Naive B cell (primary cell): ENCODE measurements at regions not wholly inside any gene's neighbourhood (a gene's known extent, or its start where the extent isn't known, plus 50 kb on each side); places are given as distances from the start of the nearest gene placed in this dataset.

ENCODE experiments used
- ATAC-seq, 2 donors: fragments of 150-1000 bp; cut with Tn5 transposase; 2 replicates each; pipeline ENCODE4 v1.10.0; 2021; ENCODE audit warnings: low read depth in 2 of 2, mild to moderate bottlenecking in 2 of 2, moderate library complexity in 2 of 2
- DNase-seq: peaks from one replicate; pipeline ENCODE4 v3.0.0; 2022
- H3K27ac Mint-ChIP-seq, 6 donors: one replicate each; pipeline ENCODE4 v1.8.0; 2020 to 2022; ENCODE audit warnings: mild to moderate bottlenecking in 6 of 6, mixed read lengths in 6 of 6, moderate library complexity in 5 of 6, inconsistent platforms in 2 of 6
- H3K27me3 Mint-ChIP-seq, 3 donors: one replicate each; pipeline ENCODE4 v1.8.0; 2021 to 2022; ENCODE audit warnings: mixed read lengths in 3 of 3, mild to moderate bottlenecking in 1 of 3
- H3K36me3 Mint-ChIP-seq, 2 donors: one replicate each; pipeline ENCODE4 v1.8.0; 2020 to 2022; ENCODE audit warnings: mixed read lengths in 2 of 2, inconsistent platforms in 1 of 2, mild to moderate bottlenecking in 1 of 2
- H3K4me1 Mint-ChIP-seq, 3 donors: one replicate each; pipeline ENCODE4 v1.8.0; 2020 to 2022; ENCODE audit warnings: mixed read lengths in 3 of 3, inconsistent platforms in 1 of 3, mild to moderate bottlenecking in 1 of 3, moderate library complexity in 1 of 3
- H3K4me3 Mint-ChIP-seq, 8 donors: one replicate each; pipeline ENCODE4 v1.8.0; 2020 to 2022; ENCODE audit warnings: mild to moderate bottlenecking in 8 of 8, mixed read lengths in 8 of 8, moderate library complexity in 8 of 8, inconsistent platforms in 2 of 8
- H3K9me3 Mint-ChIP-seq, 7 donors: one replicate each; pipeline ENCODE4 v1.8.0; 2020 to 2022; ENCODE audit warnings: mixed read lengths in 7 of 7, mild to moderate bottlenecking in 5 of 7, inconsistent platforms in 2 of 7, moderate library complexity in 1 of 7

- H3K4me1 Mint-ChIP-seq = no peaks in the 10 kb centered on the region
- ATAC-seq = no peak
- peaks cover 3 to 10% (median 7%) of the 10 kb centered on the region in 3 donors for H3K27me3 Mint-ChIP-seq
- H3K9me3 Mint-ChIP-seq = peaks cover 0 to 12% (median 6%) of the 10 kb centered on the region in 7 donors
- no peak overlapping the region for H3K4me3 Mint-ChIP-seq
- no peak for DNase-seq
- H3K36me3 Mint-ChIP-seq = no peaks in the 10 kb centered on the region
- H3K27ac Mint-ChIP-seq = no peak overlapping the region
Measured at GRCh38 chr3:8237893-8238292, 263.7 kb upstream of the LMCD1 start.

GRCh38 chr3:8238432-8238831, 263.2 kb upstream of the LMCD1 start:
- Mint-ChIP-seq H3K9me3 (peaks cover 0 to 17% (median 7%) of the 10 kb centered on the region in 7 donors), H3K4me1 (no peaks in the 10 kb centered on the region), H3K27me3 (peaks cover 3 to 10% (median 7%) of the 10 kb centered on the region in 3 donors), H3K27ac (no peak overlapping the region), H3K4me3 (no peak overlapping the region), H3K36me3 (no peaks in the 10 kb centered on the region)
- no peak for DNase-seq
- no peak for ATAC-seq

- ATAC-seq = no peak
- Mint-ChIP-seq H3K4me1 (no peaks in the 10 kb centered on the region), H3K27ac (no peak overlapping the region), H3K36me3 (no peaks in the 10 kb centered on the region), H3K27me3 (peaks cover 3 to 10% (median 7%) of the 10 kb centered on the region in 3 donors), H3K9me3 (peaks cover 0 to 24% (median 8%) of the 10 kb centered on the region in 7 donors), H3K4me3 (no peak overlapping the region)
- DNase-seq = no peak
Measured at GRCh38 chr3:8239095-8239494, 262.5 kb upstream of the LMCD1 start.

GRCh38 chr3:8239718-8240695, 261.6 kb upstream of the LMCD1 start:
- Mint-ChIP-seq H3K4me1 (no peaks in the 10 kb centered on the region), H3K4me3 (no peak overlapping the region), H3K27ac (no peak overlapping the region), H3K36me3 (no peaks in the 10 kb centered on the region), H3K9me3 (peaks cover 4 to 28% (median 10%) of the 10 kb centered on the region in 7 donors), H3K27me3 (peaks cover 2 to 7% (median 3%) of the 10 kb centered on the region in 3 donors)
- ATAC-seq = no peak
- no peak for DNase-seq

GRCh38 chr3:8246070-8246469, 255.6 kb upstream of the LMCD1 start:
- Mint-ChIP-seq H3K4me3 (peak overlapping the region in 1 of 8 donors; percentile 3), H3K4me1 (no peaks in the 10 kb centered on the region), H3K27ac (no peak overlapping the region), H3K9me3 (peaks cover 4 to 28% (median 12%) of the 10 kb centered on the region in 7 donors), H3K36me3 (no peaks in the 10 kb centered on the region), H3K27me3 (peaks cover 0 to 9% (median 6%) of the 10 kb centered on the region in 3 donors)
- ATAC-seq = no peak
- DNase-seq = no peak

GRCh38 chr3:8253201-8253600, 248.4 kb upstream of the LMCD1 start:
- Mint-ChIP-seq H3K9me3 (peaks cover 0 to 16% (median 4%) of the 10 kb centered on the region in 7 donors), H3K36me3 (no peaks in the 10 kb centered on the region), H3K4me1 (no peaks in the 10 kb centered on the region), H3K4me3 (no peak overlapping the region), H3K27me3 (peaks cover 0 to 13% (median 0%) of the 10 kb centered on the region in 3 donors), H3K27ac (no peak overlapping the region)
- no peak for DNase-seq
- no peak for ATAC-seq

- H3K27me3 Mint-ChIP-seq = peaks cover 0 to 13% (median 0%) of the 10 kb centered on the region in 3 donors
Measured at GRCh38 chr3:8254489-8254888, 247.1 kb upstream of the LMCD1 start.

GRCh38 chr3:8255725-8256124, 245.9 kb upstream of the LMCD1 start:
- DNase-seq (no peak), ATAC-seq (no peak)
- Mint-ChIP-seq H3K36me3 (no peaks in the 10 kb centered on the region), H3K27me3 (peaks cover 0 to 13% (median 0%) of the 10 kb centered on the region in 3 donors), H3K4me3 (no peak overlapping the region), H3K9me3 (peaks cover 3 to 9% (median 7%) of the 10 kb centered on the region in 7 donors), H3K4me1 (no peaks in the 10 kb centered on the region), H3K27ac (no peak overlapping the region)

More at GRCh38 chr3:8254489-8254888, 247.1 kb upstream of the LMCD1 start:
- no peaks in the 10 kb centered on the region for H3K36me3 Mint-ChIP-seq
- ATAC-seq (no peak), DNase-seq (no peak)
- H3K27ac Mint-ChIP-seq = no peak overlapping the region
- H3K4me3 Mint-ChIP-seq = no peak overlapping the region
- peaks cover 0 to 16% (median 5%) of the 10 kb centered on the region in 7 donors for H3K9me3 Mint-ChIP-seq
- no peaks in the 10 kb centered on the region for H3K4me1 Mint-ChIP-seq

GRCh38 chr3:8256441-8257071, 245.1 kb upstream of the LMCD1 start:
- Mint-ChIP-seq H3K36me3 (no peaks in the 10 kb centered on the region), H3K4me1 (no peaks in the 10 kb centered on the region), H3K9me3 (peaks cover 5 to 17% (median 9%) of the 10 kb centered on the region in 7 donors), H3K27ac (no peak overlapping the region), H3K4me3 (no peak overlapping the region), H3K27me3 (peaks cover 0 to 11% (median 0%) of the 10 kb centered on the region in 3 donors)
- ATAC-seq (no peak), DNase-seq (no peak)

- peaks cover 5 to 21% (median 7%) of the 10 kb centered on the region in 7 donors for H3K9me3 Mint-ChIP-seq
- ATAC-seq (no peak), DNase-seq (no peak)
- H3K27me3 Mint-ChIP-seq = peaks cover 0 to 5% (median 2%) of the 10 kb centered on the region in 3 donors
- H3K4me1 Mint-ChIP-seq = no peaks in the 10 kb centered on the region
- no peaks in the 10 kb centered on the region for H3K36me3 Mint-ChIP-seq
- no peak overlapping the region for H3K27ac Mint-ChIP-seq
- no peak overlapping the region for H3K4me3 Mint-ChIP-seq
Measured at GRCh38 chr3:8261018-8261417, 240.6 kb upstream of the LMCD1 start.

- H3K27ac Mint-ChIP-seq = no peak overlapping the region
- no peak for ATAC-seq
- peaks cover 0 to 6% (median 5%) of the 10 kb centered on the region in 3 donors for H3K27me3 Mint-ChIP-seq
- H3K4me1 Mint-ChIP-seq = no peaks in the 10 kb centered on the region
- DNase-seq = no peak
- no peak overlapping the region for H3K4me3 Mint-ChIP-seq
- H3K9me3 Mint-ChIP-seq = peaks cover 0 to 6% (median under 1%) of the 10 kb centered on the region in 7 donors
- no peaks in the 10 kb centered on the region for H3K36me3 Mint-ChIP-seq
Measured at GRCh38 chr3:8266730-8267131, 234.9 kb upstream of the LMCD1 start.

- Mint-ChIP-seq H3K36me3 (no peaks in the 10 kb centered on the region), H3K4me1 (no peaks in the 10 kb centered on the region), H3K27me3 (peaks cover 0 to 11% (median 0%) of the 10 kb centered on the region in 3 donors), H3K4me3 (no peak overlapping the region), H3K9me3 (peaks cover 0 to 10% (median 3%) of the 10 kb centered on the region in 7 donors), H3K27ac (no peak overlapping the region)
- ATAC-seq (no peak), DNase-seq (no peak)
Measured at GRCh38 chr3:8273479-8273878, 228.1 kb upstream of the LMCD1 start.

GRCh38 chr3:8276056-8276455, 225.6 kb upstream of the LMCD1 start:
- peaks cover 0 to 9% (median 4%) of the 10 kb centered on the region in 7 donors for H3K9me3 Mint-ChIP-seq
- ATAC-seq = no peak
- H3K27me3 Mint-ChIP-seq = peaks cover 0 to 10% (median 0%) of the 10 kb centered on the region in 3 donors
- no peak overlapping the region for H3K4me3 Mint-ChIP-seq
- H3K4me1 Mint-ChIP-seq = no peaks in the 10 kb centered on the region
- H3K27ac Mint-ChIP-seq = no peak overlapping the region
- H3K36me3 Mint-ChIP-seq = no peaks in the 10 kb centered on the region
- DNase-seq = no peak
